ENCODE measurements at regions not wholly inside any gene's neighbourhood (a gene's known extent, or its start where the extent isn't known, plus 50 kb on each side); places are given as distances from the start of the nearest gene placed in this dataset.

DNA sequence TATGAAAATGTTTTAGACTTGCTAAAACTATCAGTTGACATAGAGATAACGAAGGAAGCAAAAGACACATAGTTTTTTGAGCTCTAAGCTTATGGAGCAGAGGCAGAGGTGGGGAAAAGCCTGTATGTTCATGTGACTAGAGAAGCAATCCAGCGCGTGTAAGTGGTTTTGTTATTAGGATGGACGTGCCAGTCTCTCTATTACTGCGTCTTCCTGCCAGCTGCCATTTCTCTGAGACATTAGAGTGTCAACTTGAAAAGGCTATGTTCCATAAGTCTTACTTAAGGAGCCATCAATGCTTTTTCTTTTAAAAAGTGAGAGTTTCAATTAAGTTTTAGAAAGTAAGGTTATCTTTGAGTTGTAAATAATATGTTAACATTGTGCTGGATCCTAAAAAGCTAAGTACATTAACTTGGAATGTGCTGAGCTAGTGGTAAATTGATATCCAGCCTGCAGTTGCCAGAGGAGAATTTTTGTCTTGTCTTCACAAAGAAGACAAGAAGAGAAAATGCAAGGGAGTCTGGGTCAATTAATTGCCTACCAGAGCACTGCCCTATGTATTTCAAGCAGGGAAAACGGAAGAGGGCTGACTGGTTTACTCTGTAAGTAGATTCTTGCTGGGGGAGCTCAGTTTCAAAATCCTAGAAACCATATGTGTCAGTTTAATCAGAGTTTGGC, 161.8 kb upstream of the B3GALT2 start:
- no peak for TF ChIP-seq CHD4 (IDR thresholded peaks at IDR 0.05; ENCODE audit: borderline replicate concordance)
- TF ChIP-seq, protein P1, sequence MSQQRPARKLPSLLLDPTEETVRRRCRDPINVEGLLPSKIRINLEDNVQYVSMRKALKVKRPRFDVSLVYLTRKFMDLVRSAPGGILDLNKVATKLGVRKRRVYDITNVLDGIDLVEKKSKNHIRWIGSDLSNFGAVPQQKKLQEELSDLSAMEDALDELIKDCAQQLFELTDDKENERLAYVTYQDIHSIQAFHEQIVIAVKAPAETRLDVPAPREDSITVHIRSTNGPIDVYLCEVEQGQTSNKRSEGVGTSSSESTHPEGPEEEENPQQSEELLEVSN (IDR thresholded peaks at IDR 0.05; ENCODE audit: borderline replicate concordance, low read depth) = no peak
- TF ChIP-seq CHD2 (IDR thresholded peaks at IDR 0.05; ENCODE audit: low read length, partially characterized antibody) = no peak
- TF ChIP-seq BHLHE40 (IDR thresholded peaks at IDR 0.05; ENCODE audit: low read depth, low read length) = no peak
- TF ChIP-seq, protein P2, sequence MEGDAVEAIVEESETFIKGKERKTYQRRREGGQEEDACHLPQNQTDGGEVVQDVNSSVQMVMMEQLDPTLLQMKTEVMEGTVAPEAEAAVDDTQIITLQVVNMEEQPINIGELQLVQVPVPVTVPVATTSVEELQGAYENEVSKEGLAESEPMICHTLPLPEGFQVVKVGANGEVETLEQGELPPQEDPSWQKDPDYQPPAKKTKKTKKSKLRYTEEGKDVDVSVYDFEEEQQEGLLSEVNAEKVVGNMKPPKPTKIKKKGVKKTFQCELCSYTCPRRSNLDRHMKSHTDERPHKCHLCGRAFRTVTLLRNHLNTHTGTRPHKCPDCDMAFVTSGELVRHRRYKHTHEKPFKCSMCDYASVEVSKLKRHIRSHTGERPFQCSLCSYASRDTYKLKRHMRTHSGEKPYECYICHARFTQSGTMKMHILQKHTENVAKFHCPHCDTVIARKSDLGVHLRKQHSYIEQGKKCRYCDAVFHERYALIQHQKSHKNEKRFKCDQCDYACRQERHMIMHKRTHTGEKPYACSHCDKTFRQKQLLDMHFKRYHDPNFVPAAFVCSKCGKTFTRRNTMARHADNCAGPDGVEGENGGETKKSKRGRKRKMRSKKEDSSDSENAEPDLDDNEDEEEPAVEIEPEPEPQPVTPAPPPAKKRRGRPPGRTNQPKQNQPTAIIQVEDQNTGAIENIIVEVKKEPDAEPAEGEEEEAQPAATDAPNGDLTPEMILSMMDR (IDR thresholded peaks at IDR 0.05) = no peak
- TF ChIP-seq HEYL (CRISPR knock-in tag; IDR thresholded peaks at IDR 0.05) = no peak
- TF ChIP-seq POLR2A (IDR thresholded peaks at IDR 0.05; ENCODE audit: low read length) = no peak
- TF ChIP-seq, protein P3, sequence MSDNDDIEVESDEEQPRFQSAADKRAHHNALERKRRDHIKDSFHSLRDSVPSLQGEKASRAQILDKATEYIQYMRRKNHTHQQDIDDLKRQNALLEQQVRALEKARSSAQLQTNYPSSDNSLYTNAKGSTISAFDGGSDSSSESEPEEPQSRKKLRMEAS (IDR thresholded peaks at IDR 0.05) = no peak
- no peak for TF ChIP-seq MAFK (IDR thresholded peaks at IDR 0.05; ENCODE audit: partially characterized antibody)
- TF ChIP-seq, protein P4, sequence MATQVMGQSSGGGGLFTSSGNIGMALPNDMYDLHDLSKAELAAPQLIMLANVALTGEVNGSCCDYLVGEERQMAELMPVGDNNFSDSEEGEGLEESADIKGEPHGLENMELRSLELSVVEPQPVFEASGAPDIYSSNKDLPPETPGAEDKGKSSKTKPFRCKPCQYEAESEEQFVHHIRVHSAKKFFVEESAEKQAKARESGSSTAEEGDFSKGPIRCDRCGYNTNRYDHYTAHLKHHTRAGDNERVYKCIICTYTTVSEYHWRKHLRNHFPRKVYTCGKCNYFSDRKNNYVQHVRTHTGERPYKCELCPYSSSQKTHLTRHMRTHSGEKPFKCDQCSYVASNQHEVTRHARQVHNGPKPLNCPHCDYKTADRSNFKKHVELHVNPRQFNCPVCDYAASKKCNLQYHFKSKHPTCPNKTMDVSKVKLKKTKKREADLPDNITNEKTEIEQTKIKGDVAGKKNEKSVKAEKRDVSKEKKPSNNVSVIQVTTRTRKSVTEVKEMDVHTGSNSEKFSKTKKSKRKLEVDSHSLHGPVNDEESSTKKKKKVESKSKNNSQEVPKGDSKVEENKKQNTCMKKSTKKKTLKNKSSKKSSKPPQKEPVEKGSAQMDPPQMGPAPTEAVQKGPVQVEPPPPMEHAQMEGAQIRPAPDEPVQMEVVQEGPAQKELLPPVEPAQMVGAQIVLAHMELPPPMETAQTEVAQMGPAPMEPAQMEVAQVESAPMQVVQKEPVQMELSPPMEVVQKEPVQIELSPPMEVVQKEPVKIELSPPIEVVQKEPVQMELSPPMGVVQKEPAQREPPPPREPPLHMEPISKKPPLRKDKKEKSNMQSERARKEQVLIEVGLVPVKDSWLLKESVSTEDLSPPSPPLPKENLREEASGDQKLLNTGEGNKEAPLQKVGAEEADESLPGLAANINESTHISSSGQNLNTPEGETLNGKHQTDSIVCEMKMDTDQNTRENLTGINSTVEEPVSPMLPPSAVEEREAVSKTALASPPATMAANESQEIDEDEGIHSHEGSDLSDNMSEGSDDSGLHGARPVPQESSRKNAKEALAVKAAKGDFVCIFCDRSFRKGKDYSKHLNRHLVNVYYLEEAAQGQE (IDR thresholded peaks at IDR 0.05) = no peak

Data from A549 (cell line).